ENCODE measurements at regions not wholly inside any gene's neighbourhood (a gene's known extent, or its start where the extent isn't known, plus 50 kb on each side); places are given as distances from the start of the nearest gene placed in this dataset.

DNA sequence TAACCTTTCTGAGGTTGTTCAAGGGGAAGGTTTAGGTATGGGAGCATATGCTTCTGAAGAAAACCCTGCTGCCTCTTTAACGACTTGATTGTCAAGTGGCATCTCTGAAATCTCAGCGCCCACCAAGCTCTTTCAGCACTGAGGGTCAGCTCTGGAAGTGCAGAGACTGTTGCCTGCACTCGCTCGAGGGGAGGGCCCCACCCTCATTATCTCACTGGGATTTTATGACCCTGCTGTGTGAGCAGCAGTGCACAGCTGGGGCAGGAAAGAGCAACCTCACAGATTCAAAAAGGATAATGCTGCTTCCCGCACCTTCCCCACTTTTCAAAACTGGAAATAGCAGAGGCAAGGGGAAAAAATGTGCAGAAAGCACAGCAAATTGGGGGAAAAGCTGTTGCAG lies 56.9 kb upstream of the SPRED2 start:
- H3K4me1 ChIP-seq: no peaks in the 10 kb centered on the region
- H3K9me3 ChIP-seq (replicated peaks): peaks cover 11% of the 10 kb centered on the region
- peaks cover 7% of the 10 kb centered on the region for H3K27me3 ChIP-seq (ENCODE audit: low read depth)
- TF ChIP-seq, protein P1, sequence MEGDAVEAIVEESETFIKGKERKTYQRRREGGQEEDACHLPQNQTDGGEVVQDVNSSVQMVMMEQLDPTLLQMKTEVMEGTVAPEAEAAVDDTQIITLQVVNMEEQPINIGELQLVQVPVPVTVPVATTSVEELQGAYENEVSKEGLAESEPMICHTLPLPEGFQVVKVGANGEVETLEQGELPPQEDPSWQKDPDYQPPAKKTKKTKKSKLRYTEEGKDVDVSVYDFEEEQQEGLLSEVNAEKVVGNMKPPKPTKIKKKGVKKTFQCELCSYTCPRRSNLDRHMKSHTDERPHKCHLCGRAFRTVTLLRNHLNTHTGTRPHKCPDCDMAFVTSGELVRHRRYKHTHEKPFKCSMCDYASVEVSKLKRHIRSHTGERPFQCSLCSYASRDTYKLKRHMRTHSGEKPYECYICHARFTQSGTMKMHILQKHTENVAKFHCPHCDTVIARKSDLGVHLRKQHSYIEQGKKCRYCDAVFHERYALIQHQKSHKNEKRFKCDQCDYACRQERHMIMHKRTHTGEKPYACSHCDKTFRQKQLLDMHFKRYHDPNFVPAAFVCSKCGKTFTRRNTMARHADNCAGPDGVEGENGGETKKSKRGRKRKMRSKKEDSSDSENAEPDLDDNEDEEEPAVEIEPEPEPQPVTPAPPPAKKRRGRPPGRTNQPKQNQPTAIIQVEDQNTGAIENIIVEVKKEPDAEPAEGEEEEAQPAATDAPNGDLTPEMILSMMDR (IDR thresholded peaks at IDR 0.05; ENCODE audit: borderline replicate concordance): no peak
- DNase-seq: no peak
- intact Hi-C loops (cut with micrococcal nuclease): no loop called here
- H3K27ac ChIP-seq (replicated peaks): no peak overlapping the region
- H3K36me3 ChIP-seq: no peaks in the 10 kb centered on the region
- H3K4me3 ChIP-seq: no peak overlapping the region

DNA sequence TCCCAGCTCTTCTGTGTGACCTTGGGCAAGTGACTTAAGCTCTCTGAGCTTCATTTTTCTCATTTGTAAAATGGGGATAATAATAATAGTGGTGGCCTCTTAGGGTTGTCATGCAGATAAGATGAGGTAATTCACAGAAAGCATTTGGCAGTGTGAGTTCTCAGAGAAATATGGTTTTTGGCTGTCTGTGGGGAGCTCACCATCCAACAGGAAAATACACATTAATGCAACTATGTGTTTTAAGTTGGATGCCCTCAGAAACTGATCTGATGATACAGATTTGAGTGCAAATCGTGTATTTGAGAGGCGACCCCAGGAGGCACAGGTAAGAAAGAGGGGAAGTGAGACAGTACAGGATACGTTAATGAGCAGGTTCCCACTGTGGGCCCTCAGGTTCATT lies 56.1 kb upstream of the SPRED2 start:
- Histone ChIP-seq H3K36me3 (no peaks in the 10 kb centered on the region), H3K27ac (replicated peaks) (no peak overlapping the region), H3K9me3 (replicated peaks) (peaks cover 11% of the 10 kb centered on the region), H3K4me1 (no peaks in the 10 kb centered on the region), H3K4me3 (no peak overlapping the region), H3K27me3 (ENCODE audit: low read depth) (peaks cover 7% of the 10 kb centered on the region)
- no peak for DNase-seq
- TF ChIP-seq, protein P1 (IDR thresholded peaks at IDR 0.05; ENCODE audit: borderline replicate concordance): no peak
- intact Hi-C loops (cut with micrococcal nuclease): no loop called here

DNA sequence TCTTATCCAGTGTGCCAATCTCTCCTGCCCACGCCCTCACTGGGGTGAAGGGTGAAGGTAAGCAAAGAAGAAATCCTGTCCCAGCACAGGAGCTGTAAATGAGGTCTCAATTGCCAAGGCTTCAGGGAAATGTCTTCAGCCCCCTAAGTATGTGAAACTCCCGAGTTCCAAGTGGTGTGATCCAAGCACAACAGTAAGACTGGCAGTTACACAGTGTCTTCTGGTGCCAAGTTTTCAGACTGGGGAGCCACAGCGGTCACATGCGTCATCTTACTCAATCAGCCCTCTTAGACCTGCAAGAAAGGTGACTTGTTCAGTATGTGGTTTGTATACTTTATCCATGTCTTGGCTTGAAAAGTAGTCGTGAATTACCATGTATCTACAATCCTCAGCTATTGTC lies 55.0 kb upstream of the SPRED2 start:
- peaks cover 7% of the 10 kb centered on the region for H3K27me3 ChIP-seq (ENCODE audit: low read depth)
- H3K36me3 ChIP-seq: no peaks in the 10 kb centered on the region
- no peak overlapping the region for H3K4me3 ChIP-seq
- DNase-seq: no peak
- no peak overlapping the region for H3K27ac ChIP-seq (replicated peaks)
- peaks cover 11% of the 10 kb centered on the region for H3K9me3 ChIP-seq (replicated peaks)
- no peaks in the 10 kb centered on the region for H3K4me1 ChIP-seq
- intact Hi-C loops (cut with micrococcal nuclease): no loop called here
- TF ChIP-seq, protein P1 (IDR thresholded peaks at IDR 0.05; ENCODE audit: borderline replicate concordance): no peak

DNA sequence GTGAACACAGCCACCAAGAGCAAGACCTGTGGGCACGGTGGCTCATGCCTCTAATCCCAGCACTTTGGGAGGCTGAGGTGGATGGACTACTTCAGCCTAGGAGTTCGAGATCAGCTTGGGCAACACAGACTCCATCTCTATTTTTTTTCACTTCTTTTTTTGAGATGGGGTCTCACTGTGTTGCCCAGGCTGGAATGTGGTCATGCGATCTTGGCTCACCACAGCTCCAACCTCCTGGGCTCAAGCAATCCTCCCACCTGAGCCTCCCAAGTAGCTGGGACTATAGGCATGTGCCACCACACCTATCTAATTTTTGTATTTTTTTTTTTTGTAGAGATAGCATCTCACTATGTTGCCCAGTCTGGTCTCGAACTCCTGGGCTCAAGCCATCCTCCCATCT lies 54.4 kb upstream of the SPRED2 start:
- intact Hi-C loops (cut with micrococcal nuclease): no loop called here
- H3K4me3 ChIP-seq: no peak overlapping the region
- TF ChIP-seq, protein P1 (IDR thresholded peaks at IDR 0.05; ENCODE audit: borderline replicate concordance): no peak
- no peaks in the 10 kb centered on the region for H3K4me1 ChIP-seq
- H3K36me3 ChIP-seq: no peaks in the 10 kb centered on the region
- no peak overlapping the region for H3K27ac ChIP-seq (replicated peaks)
- DNase-seq: no peak
- H3K9me3 ChIP-seq (replicated peaks): peaks cover 11% of the 10 kb centered on the region
- H3K27me3 ChIP-seq (ENCODE audit: low read depth): peaks cover 7% of the 10 kb centered on the region

DNA sequence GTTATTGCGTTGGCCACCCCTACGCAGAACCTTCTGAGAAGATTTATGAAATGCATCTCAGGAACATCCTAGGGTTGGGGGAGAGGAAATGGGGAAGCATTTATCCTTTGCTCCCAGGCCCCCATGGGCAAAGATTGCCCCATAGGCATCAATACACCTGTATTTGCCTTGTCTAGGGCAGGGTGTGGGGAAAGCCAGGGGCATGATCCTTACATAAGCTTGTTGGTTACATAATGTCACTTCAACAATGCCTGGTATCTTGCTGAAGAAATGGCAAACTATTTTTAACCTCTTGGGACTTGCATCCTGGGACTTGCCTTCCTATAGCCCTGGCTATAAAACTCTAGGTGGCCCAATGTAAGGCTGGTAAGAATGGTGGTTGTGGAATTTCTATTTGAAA lies 53.9 kb upstream of the SPRED2 start:
- Histone ChIP-seq H3K4me3 (no peak overlapping the region), H3K36me3 (no peaks in the 10 kb centered on the region), H3K27ac (replicated peaks) (no peak overlapping the region), H3K4me1 (no peaks in the 10 kb centered on the region), H3K27me3 (ENCODE audit: low read depth) (peaks cover 7% of the 10 kb centered on the region), H3K9me3 (replicated peaks) (peaks cover 11% of the 10 kb centered on the region)
- intact Hi-C loops (cut with micrococcal nuclease): no loop called here
- DNase-seq: no peak
- TF ChIP-seq, protein P1 (IDR thresholded peaks at IDR 0.05; ENCODE audit: borderline replicate concordance): no peak

DNA sequence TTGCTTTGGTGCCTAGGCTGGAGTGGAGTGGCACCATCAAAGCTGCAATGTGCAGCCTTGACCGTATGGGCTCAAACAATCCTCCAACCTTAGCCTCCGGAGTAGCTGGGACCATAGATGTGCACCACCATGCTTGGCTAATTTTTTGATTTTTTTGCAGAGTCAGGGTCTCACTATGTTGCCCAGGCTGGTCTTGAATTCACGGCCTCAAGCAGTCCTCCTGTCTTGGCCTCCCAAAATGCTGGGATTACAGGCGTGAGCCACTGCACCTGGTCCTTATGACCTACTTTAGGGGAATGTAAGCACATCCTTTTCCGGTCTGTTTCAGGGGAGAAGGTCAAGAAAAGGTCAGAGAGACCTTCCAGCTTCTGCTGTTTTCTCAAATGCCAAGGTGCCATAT lies 53.4 kb upstream of the SPRED2 start:
- Histone ChIP-seq H3K27me3 (ENCODE audit: low read depth) (peaks cover 7% of the 10 kb centered on the region), H3K4me1 (no peaks in the 10 kb centered on the region), H3K36me3 (no peaks in the 10 kb centered on the region), H3K27ac (replicated peaks) (no peak overlapping the region), H3K9me3 (replicated peaks) (peaks cover 11% of the 10 kb centered on the region), H3K4me3 (no peak overlapping the region)
- TF ChIP-seq, protein P1 (IDR thresholded peaks at IDR 0.05; ENCODE audit: borderline replicate concordance): no peak
- no peak for DNase-seq
- intact Hi-C loops (cut with micrococcal nuclease): no loop called here
